IPS-18a (cell line): ENCODE measurements at regions not wholly inside any gene's neighbourhood (a gene's known extent, or its start where the extent isn't known, plus 50 kb on each side); places are given as distances from the start of the nearest gene placed in this dataset.
"Not testable (repeated sequence)": the region's sequence is repeated elsewhere in the genome, so short reads cannot be mapped to it uniquely, and the experiment has no call there.

Source experiments
- H3K27ac ChIP-seq: one replicate; pipeline ENCODE4 v1.5.1; 2013; ENCODE audit warnings: low read length
- H3K27me3 ChIP-seq: one replicate; pipeline ENCODE4 v1.6.1; 2013; ENCODE audit warnings: mild to moderate bottlenecking, low read length; ENCODE audit not compliant: control insufficient read depth, insufficient read depth
- H3K36me3 ChIP-seq: one replicate; pipeline ENCODE4 v1.6.1; 2013; ENCODE audit warnings: low read depth, low read length; ENCODE audit not compliant: control insufficient read depth
- H3K4me1 ChIP-seq: one replicate; pipeline ENCODE4 v1.6.1; 2013; ENCODE audit warnings: low read depth, low read length; ENCODE audit not compliant: control insufficient read depth
- H3K4me3 ChIP-seq: one replicate; pipeline ENCODE4 v1.5.1; 2013; ENCODE audit warnings: low read length
- H3K9ac ChIP-seq: one replicate; pipeline ENCODE4 v1.6.1; 2013; ENCODE audit warnings: mild to moderate bottlenecking, low read length, moderate library complexity
- H3K9me3 ChIP-seq: one replicate; pipeline ENCODE4 v1.6.1; 2013; ENCODE audit warnings: low read depth, low read length; ENCODE audit not compliant: control insufficient read depth

GRCh38 chr12:112677050-112677765 is 114.3 kb upstream of the RPH3A start:
- Histone ChIP-seq H3K27me3 (peaks cover 4% of the 10 kb centered on the region), H3K36me3 (no peaks in the 10 kb centered on the region), H3K4me1 (no peaks in the 10 kb centered on the region), H3K9ac (no peak overlapping the region), H3K27ac (no peak overlapping the region), H3K4me3 (no peak overlapping the region), H3K9me3 (no peaks in the 10 kb centered on the region)

GRCh38 chr12:112680993-112681392 is 110.6 kb upstream of the RPH3A start:
- no peak overlapping the region for H3K27ac ChIP-seq
- H3K4me1 ChIP-seq = no peaks in the 10 kb centered on the region
- H3K27me3 ChIP-seq = no peaks in the 10 kb centered on the region

GRCh38 chr12:112682586-112682985 is 109.0 kb upstream of the RPH3A start:
- H3K9ac ChIP-seq = no peak overlapping the region
- no peaks in the 10 kb centered on the region for H3K36me3 ChIP-seq
- no peaks in the 10 kb centered on the region for H3K9me3 ChIP-seq
- H3K27me3 ChIP-seq = no peaks in the 10 kb centered on the region
- H3K4me1 ChIP-seq = no peaks in the 10 kb centered on the region
- H3K4me3 ChIP-seq = no peak overlapping the region
- H3K27ac ChIP-seq = no peak overlapping the region

More at GRCh38 chr12:112680993-112681392, 110.6 kb upstream of the RPH3A start:
- Histone ChIP-seq H3K9me3 (no peaks in the 10 kb centered on the region), H3K9ac (no peak overlapping the region), H3K4me3 (no peak overlapping the region), H3K36me3 (no peaks in the 10 kb centered on the region)

- Histone ChIP-seq H3K9ac (no peak overlapping the region), H3K9me3 (no peaks in the 10 kb centered on the region), H3K27me3 (no peaks in the 10 kb centered on the region), H3K4me1 (no peaks in the 10 kb centered on the region), H3K36me3 (no peaks in the 10 kb centered on the region), H3K4me3 (no peak overlapping the region), H3K27ac (no peak overlapping the region)
Measured at GRCh38 chr12:112684742-112685141, 106.8 kb upstream of the RPH3A start.

- H3K4me3 ChIP-seq = no peak overlapping the region
- H3K36me3 ChIP-seq = no peaks in the 10 kb centered on the region
- no peaks in the 10 kb centered on the region for H3K4me1 ChIP-seq
- no peak overlapping the region for H3K27ac ChIP-seq
- H3K9me3 ChIP-seq = no peaks in the 10 kb centered on the region
- H3K27me3 ChIP-seq = no peaks in the 10 kb centered on the region
- no peak overlapping the region for H3K9ac ChIP-seq
Measured at GRCh38 chr12:112685321-112685720, 106.2 kb upstream of the RPH3A start.

GRCh38 chr12:112686373-112686772 is 105.2 kb upstream of the RPH3A start:
- H3K4me1 ChIP-seq = no peaks in the 10 kb centered on the region
- no peaks in the 10 kb centered on the region for H3K27me3 ChIP-seq
- H3K4me3 ChIP-seq = no peak overlapping the region
- no peak overlapping the region for H3K9ac ChIP-seq
- H3K36me3 ChIP-seq = no peaks in the 10 kb centered on the region
- no peaks in the 10 kb centered on the region for H3K9me3 ChIP-seq
- H3K27ac ChIP-seq = no peak overlapping the region

GRCh38 chr12:112694065-112694464 is 97.5 kb upstream of the RPH3A start:
- no peaks in the 10 kb centered on the region for H3K27me3 ChIP-seq
- H3K4me1 ChIP-seq = no peaks in the 10 kb centered on the region
- no peak overlapping the region for H3K27ac ChIP-seq
- no peaks in the 10 kb centered on the region for H3K36me3 ChIP-seq
- H3K9ac ChIP-seq = no peak overlapping the region
- H3K9me3 ChIP-seq = no peaks in the 10 kb centered on the region
- H3K4me3 ChIP-seq = no peak overlapping the region

GRCh38 chr12:112697441-112697840 is 94.1 kb upstream of the RPH3A start:
- not testable (repeated sequence) for H3K9me3 ChIP-seq, H3K9ac ChIP-seq, H3K4me3 ChIP-seq, H3K27ac ChIP-seq, H3K27me3 ChIP-seq, H3K4me1 ChIP-seq, H3K36me3 ChIP-seq

GRCh38 chr12:112705037-112705632 is 86.4 kb upstream of the RPH3A start:
- no peaks in the 10 kb centered on the region for H3K27me3 ChIP-seq

GRCh38 chr12:112710414-112710813 is 81.1 kb upstream of the RPH3A start:
- H3K36me3 ChIP-seq = no peaks in the 10 kb centered on the region
- peaks cover 5% of the 10 kb centered on the region for H3K4me1 ChIP-seq
- H3K9ac ChIP-seq = no peak overlapping the region
- no peak overlapping the region for H3K27ac ChIP-seq
- H3K27me3 ChIP-seq = no peaks in the 10 kb centered on the region
- no peaks in the 10 kb centered on the region for H3K9me3 ChIP-seq
- H3K4me3 ChIP-seq = no peak overlapping the region

More at GRCh38 chr12:112705037-112705632, 86.4 kb upstream of the RPH3A start:
- Histone ChIP-seq H3K36me3 (no peaks in the 10 kb centered on the region), H3K27ac (peak overlapping the region; percentile 38), H3K4me3 (no peak overlapping the region), H3K9ac (peak overlapping the region; percentile 41), H3K4me1 (peaks cover 4% of the 10 kb centered on the region), H3K9me3 (no peaks in the 10 kb centered on the region)

- Histone ChIP-seq H3K4me1 (peaks cover 5% of the 10 kb centered on the region), H3K27ac (no peak overlapping the region), H3K4me3 (no peak overlapping the region), H3K9me3 (no peaks in the 10 kb centered on the region), H3K27me3 (no peaks in the 10 kb centered on the region), H3K36me3 (no peaks in the 10 kb centered on the region), H3K9ac (no peak overlapping the region)
Measured at GRCh38 chr12:112711026-112711425, 80.5 kb upstream of the RPH3A start.

GRCh38 chr12:112711507-112711906 is 80.0 kb upstream of the RPH3A start:
- no peaks in the 10 kb centered on the region for H3K9me3 ChIP-seq
- peaks cover 5% of the 10 kb centered on the region for H3K4me1 ChIP-seq
- H3K9ac ChIP-seq = no peak overlapping the region
- H3K4me3 ChIP-seq = no peak overlapping the region
- no peak overlapping the region for H3K27ac ChIP-seq
- no peaks in the 10 kb centered on the region for H3K36me3 ChIP-seq
- no peaks in the 10 kb centered on the region for H3K27me3 ChIP-seq
